Superior temporal gyrus (tissue), 1 donor: ENCODE measurements at regions not wholly inside any gene's neighbourhood (a gene's known extent, or its start where the extent isn't known, plus 50 kb on each side); places are given as distances from the start of the nearest gene placed in this dataset.

Source experiments
- DNase-seq: peaks from one replicate; pipeline ENCODE4 v3.0.0-alpha.2; 2016; ENCODE audit errors: extremely low spot score

DNA sequence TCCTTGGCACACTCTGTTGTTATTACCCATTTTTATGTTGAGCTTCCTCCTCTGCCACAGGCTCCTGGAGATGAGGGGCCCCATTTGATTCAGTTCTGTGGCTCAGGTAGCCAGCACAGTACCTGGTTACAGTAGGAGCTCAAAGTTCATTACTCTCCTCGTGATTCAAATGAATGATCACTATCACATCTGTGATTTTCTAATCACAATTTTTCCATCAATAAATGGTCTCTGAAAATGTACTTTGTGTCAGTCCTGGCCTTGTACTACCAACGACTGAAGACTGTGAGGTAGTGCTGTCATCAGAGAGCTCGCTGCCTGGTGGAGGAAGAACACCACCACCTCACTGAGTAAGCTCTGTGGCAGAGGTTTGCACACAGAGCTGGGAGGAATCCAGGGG, 106.8 kb upstream of the JUN start:
- no peak for DNase-seq

- DNase-seq = no peak
Measured at GRCh38 chr1:58891347-58891746, 107.5 kb upstream of the JUN start.

DNA sequence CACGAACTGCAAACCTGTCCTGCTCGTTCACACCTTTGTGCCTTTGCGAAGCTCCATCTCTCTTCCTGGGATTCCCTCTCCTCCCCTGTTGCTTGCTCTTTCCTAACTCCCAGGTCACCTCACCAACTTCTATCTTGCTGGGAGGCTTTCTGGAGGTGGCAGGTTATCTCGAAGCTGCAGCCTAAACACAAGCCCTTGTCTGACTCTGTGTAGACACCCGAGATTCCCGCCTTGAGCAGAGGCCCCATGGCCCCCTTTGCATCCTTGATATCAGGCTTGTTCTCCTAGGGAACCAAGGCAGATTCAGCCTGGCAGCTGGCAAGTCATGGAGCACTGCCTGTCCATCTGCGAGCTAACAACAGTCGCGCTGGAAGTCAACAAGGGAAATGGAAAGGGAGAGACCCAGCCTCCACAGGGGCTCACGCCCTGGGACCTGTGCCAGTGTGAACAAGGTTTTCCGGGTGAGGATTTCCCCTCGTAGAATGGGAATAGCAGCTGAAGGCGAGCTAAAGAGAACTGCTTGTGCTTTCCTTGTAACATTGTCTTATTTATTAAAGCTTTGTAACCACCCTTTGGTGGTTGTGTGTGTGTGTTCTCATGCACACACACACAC, 109.5 kb upstream of the JUN start:
- DNase-seq = no peak

DNA sequence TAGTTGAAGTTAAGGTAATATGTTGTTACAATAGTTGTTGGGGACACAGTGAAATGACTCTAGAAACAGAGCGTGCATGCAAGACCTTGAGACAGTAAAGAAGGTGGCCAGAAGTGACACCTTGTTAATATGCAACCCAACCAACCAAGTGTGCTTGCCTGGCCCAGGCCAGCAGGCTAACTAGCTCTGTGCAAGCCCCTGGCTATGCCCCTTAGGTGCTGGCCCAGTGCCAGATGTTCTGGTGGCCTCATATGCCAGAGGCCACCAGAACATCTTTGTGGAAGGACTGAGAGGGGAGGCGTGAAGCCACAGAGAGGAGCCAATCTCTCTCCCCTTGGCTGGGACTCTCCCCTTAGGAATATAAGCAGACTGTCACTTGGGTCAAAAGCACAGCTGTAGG, 111.2 kb upstream of the JUN start:
- no peak for DNase-seq

DNA sequence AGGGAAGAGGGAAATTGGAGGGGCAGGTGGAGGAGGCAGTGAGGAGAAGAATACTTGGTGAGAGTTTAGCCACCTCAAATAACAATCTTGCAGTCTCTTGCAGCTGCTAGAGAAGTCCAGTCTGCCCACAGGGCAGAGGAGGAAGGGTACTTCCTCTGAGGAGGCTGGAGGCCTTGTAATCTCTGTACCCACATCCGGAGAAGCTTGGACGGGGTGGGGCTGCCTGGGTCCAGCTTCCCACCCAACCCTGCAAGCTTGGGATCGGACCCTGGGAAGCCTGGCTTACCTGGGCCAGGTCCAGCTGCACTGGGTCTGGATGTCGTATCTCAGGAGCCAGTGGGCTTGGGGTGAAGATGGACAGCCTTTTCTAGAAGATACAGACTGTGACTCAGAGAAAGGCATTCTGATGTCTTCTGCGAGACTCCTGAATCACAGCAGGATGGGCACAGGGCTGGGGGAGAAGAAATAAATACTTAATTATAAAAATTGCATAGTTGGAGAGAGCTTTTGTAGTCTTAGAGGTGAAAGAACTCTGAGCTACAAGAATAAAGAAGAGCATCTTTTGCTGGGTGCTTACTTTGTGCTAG, 111.8 kb upstream of the JUN start:
- no peak for DNase-seq

DNA sequence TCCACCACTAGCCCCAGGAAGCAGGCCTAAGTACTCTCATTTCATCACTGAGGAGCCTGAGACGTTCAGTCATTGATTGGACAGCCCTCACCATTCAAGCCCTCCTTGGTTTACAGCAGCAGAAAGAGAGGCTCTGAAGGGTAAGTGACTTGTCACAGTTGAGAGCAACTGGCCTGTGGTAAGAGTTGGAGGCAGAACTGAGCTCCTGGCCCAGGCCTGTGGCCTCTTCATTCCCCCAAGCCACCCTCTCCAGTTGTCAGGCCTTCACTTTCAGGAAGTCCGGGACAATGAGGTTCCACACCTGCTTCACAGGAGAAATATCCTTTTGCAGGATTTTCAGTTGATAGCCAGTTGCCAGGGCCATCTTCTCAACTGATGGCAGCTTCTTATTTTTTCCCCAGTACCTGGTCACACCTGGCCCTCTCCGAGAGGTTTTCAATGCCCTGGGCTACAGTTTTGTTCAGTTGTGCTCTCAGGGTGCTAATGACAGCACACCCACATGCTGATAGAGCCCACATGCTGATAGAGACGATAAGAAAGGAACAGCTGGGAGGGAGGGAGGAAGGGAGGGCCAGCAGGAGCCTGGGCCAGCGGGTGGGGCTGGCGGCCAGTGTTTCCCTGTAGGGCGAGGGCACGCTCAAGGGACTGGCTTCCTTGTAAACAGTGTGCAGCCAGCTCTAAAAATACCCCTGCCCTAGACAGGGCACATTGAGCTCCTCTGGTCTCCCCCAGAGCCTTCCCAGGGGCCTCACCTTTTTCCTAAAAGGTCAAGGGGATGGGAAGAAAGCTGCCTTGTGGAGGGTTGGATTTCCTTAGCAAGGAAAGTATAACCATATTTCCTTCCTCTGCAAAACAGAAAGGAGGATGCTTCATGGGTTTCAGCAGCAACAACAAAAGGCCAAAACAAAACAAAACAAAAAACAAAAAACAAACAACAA, 112.7 kb upstream of the JUN start:
- no peak for DNase-seq

- DNase-seq = no peak
Measured at GRCh38 chr1:58898739-58899586, 115.1 kb upstream of the JUN start.

GRCh38 chr1:58899587-58900271, 115.9 kb upstream of the JUN start:
- no peak for DNase-seq

DNA sequence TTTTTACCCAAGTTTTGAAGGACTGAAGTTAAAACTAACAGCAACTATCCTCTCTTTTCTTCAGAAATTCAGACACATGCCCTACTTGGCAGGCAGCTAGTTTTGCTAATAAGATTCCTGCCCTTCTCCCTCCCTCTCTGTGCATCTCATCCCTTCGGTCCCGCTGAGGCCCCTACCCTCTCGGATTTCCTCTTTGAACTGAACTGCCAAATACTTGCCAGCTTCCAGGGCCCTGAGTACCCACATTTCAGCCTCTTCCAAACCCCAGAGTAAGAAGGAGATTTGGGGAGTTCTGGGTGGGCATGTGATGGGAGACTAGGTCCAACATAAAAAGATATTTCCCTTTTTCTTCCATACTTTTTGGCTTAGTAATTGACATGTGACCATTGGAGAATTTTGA, 116.5 kb upstream of the JUN start:
- DNase-seq = no peak

- no peak for DNase-seq
Measured at GRCh38 chr1:58901008-58901407, 117.2 kb upstream of the JUN start.

- DNase-seq = no peak
Measured at GRCh38 chr1:58902830-58903513, 119.1 kb upstream of the JUN start.

DNA sequence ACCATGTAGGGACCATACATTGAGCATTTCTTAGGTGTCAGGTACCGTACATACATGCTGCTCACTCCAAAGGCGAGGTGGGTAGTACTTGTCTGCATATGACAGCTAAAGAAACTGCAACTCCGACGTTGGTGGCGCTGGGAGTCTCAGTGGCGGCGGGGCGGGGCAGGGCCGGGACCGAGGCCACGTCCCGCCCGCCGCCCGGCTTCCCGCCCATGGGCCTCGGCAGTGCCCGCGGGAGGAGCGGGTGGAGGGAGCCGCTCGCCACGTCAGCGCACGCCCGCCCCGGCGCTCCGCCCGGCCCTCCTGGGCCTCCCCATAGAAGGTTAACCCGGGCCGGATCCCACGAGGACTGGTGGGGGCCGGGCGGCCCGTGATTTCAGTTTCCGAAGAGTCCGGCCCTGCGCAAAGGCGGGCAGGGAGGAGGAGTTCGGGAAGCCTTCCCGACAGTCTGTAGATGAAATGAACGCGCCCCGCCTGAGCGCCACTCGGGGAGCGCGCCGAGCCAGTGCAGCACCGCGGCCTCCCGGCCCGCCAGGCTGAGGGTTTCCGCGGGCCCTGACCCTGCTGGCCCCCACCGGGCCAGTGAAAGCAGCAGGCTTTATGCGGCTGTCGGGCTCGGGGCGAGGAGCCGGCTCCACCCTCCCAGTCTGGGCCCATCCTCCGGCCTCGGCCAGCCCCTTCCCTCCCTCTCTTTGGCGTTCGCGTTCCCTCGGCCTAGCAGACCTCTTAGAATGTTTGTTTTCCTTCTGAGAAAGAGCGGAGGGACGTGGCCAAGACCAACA, 119.9 kb upstream of the JUN start:
- DNase-seq = peak; percentile 83

- no peak for DNase-seq
Measured at GRCh38 chr1:58904299-58905125, 120.7 kb upstream of the JUN start.

- DNase-seq = no peak
Measured at GRCh38 chr1:58905126-58905490, 121.3 kb upstream of the JUN start.

- DNase-seq = no peak
Measured at GRCh38 chr1:58905628-58906221, 121.9 kb upstream of the JUN start.

- no peak for DNase-seq
Measured at GRCh38 chr1:58907398-58907797, 123.6 kb upstream of the JUN start.

DNA sequence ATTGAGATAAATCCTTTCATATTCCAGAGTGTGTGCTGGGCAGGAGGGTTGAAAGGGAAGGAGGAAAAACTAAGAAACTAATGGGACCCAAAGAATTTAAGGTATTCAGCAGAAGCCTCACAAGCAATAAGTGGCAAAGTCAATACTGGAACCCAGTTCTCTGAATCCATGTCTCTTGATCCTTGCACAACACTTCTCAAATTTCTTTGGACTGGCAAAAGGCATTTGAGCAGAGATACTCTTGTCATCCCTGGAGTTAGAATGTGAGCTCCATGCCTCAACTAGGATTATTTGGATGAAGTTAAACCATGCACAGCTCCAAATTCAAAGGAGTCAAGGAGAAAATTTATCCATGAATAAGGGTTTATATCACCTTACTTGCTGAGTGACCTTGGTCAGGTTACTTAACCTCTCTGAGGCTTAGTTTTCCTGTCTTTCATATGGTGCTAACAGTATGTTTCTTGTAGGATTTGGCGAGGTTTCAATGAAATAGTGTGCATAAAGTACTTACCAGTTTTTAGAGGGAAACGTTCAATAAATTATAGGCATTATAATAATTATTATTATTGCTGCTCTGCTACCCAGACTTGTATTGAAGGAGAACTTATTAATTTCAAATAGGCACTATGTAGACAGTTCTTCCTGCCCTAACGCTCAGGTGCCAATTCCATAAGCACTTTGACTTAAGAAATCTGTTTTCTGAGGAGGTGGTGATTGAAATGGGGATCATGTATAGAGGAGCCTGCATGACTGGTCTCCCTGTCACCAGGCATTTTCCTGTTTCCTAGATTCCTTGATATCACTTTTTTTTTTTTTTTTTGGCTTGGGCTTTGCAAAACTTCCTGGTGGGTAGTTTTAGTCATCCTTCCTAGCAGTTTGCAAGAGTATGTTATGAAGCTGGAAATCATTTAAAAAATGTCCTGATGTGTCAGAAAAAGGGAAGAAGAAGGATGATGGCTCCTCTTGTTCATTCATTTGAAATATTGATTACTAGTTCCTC, 125.0 kb upstream of the JUN start:
- no peak for DNase-seq
